Large intestine (tissue), 3 donors: ENCODE measurements at regions not wholly inside any gene's neighbourhood (a gene's known extent, or its start where the extent isn't known, plus 50 kb on each side); places are given as distances from the start of the nearest gene placed in this dataset.
"Not testable (repeated sequence)": the region's sequence is repeated elsewhere in the genome, so short reads cannot be mapped to it uniquely, and the experiment has no call there.

Source experiments
- DNase-seq, 2 donors: peaks; one replicate each; pipeline versions ENCODE4 v3.0.0 to v3.0.0-alpha.2; 2013
- H3K27ac ChIP-seq: one replicate; pipeline ENCODE4 v1.5.1; 2013; ENCODE audit warnings: low read length
- H3K27me3 ChIP-seq: 2 replicates; pipeline ENCODE4 v1.6.1; 2013; ENCODE audit warnings: low read length; ENCODE audit not compliant: control insufficient read depth, insufficient read depth
- H3K36me3 ChIP-seq: 2 replicates; pipeline ENCODE4 v1.6.1; 2013; ENCODE audit warnings: low read length; ENCODE audit not compliant: control insufficient read depth, insufficient read depth
- H3K4me1 ChIP-seq: one replicate; pipeline ENCODE4 v1.6.1; 2013; ENCODE audit warnings: low read length; ENCODE audit not compliant: control insufficient read depth, insufficient read depth
- H3K4me3 ChIP-seq: one replicate; pipeline ENCODE4 v1.5.1; 2013; ENCODE audit warnings: low read length
- H3K9me3 ChIP-seq: one replicate; pipeline ENCODE4 v1.6.1; 2013; ENCODE audit warnings: mild to moderate bottlenecking, low read depth, low read length, moderate library complexity; ENCODE audit not compliant: control insufficient read depth
- WGBS: methylation state at CpG from one replicate; pipeline ENCODE4 v1.1.5; 2013; ENCODE audit warnings: low lambda C conversion rate; ENCODE audit not compliant: insufficient coverage; 5-methylcytosine and 5-hydroxymethylcytosine counted together

DNA sequence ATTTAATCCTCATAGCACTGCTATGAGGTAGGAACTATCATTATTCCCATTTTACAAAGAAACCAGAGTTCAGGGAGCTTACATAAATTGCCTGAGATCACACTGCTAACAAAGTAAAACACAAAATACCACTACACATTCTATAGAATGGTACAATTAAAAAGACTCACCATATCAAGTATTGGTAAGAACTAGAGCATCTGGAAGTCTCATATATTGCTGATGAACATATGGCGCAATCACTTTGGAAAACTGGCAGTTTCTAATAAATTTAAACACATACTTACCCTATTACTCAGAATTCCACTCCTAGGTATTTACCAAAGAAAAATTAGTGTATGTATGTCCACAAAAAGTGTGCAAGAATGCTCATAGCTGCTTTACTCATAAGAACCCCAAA, 261.5 kb downstream of the RRAGC start:
- H3K4me1 ChIP-seq, result no peaks in the 10 kb centered on the region
- no peaks in the 10 kb centered on the region for H3K9me3 ChIP-seq
- DNase-seq, result no peak
- H3K36me3 ChIP-seq, result no peaks in the 10 kb centered on the region
- H3K27ac ChIP-seq, result no peak overlapping the region
- WGBS, result no CpG with 5 or more reads among the region's 1 CpG
- no peaks in the 10 kb centered on the region for H3K27me3 ChIP-seq
- H3K4me3 ChIP-seq, result no peak overlapping the region

DNA sequence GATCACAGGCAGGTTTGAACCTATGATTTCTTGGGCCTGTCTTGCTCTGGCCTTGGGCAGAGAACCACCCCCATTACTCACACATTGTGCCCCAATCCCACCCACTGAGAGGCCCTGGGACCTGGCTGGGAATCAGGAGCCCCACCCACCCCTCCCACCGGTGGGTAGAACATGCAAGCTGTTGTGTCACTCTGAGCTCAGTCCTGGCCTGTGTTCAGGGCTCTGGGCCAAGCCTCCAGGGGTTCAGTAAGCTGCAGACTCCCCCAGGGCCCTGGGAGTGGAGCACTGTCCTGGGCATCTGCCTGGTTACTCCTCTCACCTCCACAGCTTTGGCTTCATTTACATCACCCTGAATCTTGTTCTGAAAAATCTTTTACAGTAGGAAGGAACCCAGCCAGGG, 270.5 kb downstream of the RRAGC start:
- H3K9me3 ChIP-seq, result no peaks in the 10 kb centered on the region
- no CpG with 5 or more reads among the region's 1 CpG for WGBS
- H3K36me3 ChIP-seq, result no peaks in the 10 kb centered on the region
- no peak overlapping the region for H3K4me3 ChIP-seq
- no peaks in the 10 kb centered on the region for H3K4me1 ChIP-seq
- peaks cover 3% of the 10 kb centered on the region for H3K27me3 ChIP-seq
- no peak for DNase-seq
- no peak overlapping the region for H3K27ac ChIP-seq

DNA sequence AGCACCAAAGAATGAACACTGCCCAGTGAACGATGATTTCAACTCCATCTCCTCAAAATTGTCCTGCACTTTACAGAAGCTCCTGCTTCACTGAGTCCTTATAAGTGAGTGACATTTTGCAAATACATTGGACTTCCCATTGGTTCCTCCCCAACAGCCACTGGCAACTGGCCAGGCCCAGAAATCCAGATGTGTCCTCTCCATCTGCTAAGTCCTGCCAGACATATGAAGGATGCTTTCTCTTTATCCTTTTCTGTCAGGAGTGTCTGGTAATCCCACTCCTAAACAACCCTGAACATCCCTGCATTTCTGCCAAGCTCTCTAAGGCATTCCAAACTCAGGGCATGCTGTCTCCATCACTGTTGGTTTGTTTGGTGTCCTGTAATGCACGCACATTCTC, 271.8 kb downstream of the RRAGC start:
- H3K27me3 ChIP-seq, result peaks cover 3% of the 10 kb centered on the region
- H3K4me1 ChIP-seq, result no peaks in the 10 kb centered on the region
- H3K36me3 ChIP-seq, result no peaks in the 10 kb centered on the region
- no peak overlapping the region for H3K4me3 ChIP-seq
- no peak overlapping the region for H3K27ac ChIP-seq
- no CpG with 5 or more reads among the region's 2 CpGs for WGBS
- DNase-seq, result peak in 1 of 2 donors; percentile 10
- no peaks in the 10 kb centered on the region for H3K9me3 ChIP-seq

DNA sequence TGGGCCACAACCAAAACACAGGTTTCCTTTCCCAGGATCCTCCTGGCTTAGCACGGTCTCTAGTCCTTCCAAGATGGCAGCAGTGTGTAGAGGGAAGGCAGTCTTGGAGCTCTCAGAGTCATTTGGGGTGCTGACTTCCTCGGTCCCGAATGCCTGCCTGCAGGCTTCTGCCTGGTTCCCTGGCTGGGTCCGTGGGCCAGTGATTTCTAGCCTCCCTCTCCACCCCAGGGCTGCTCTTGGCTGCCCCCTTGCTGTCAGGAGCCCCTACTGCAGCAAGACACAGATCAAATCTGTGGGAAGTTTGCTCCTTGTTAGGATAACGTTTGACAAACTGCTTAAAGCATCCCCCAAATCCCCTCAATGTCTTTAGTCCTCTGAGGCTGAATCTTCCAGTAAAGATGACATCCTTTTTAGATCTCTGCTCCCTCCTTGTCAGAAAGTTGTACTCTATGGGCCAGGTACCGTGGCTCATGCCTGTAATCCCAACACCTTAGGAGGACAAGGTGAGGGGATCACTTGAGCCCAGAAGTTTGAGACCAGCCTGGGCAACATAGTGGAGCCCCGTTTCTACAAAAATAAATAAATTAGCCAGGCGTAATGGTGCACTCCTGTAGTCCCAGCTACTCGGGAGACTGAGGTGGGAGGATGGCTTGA, 272.5 kb downstream of the RRAGC start:
- no peak overlapping the region for H3K4me3 ChIP-seq
- DNase-seq, result no peak
- no peaks in the 10 kb centered on the region for H3K4me1 ChIP-seq
- no peak overlapping the region for H3K27ac ChIP-seq
- H3K36me3 ChIP-seq, result no peaks in the 10 kb centered on the region
- H3K9me3 ChIP-seq, result no peaks in the 10 kb centered on the region
- H3K27me3 ChIP-seq, result peaks cover 3% of the 10 kb centered on the region
- no CpG with 5 or more reads among the region's 9 CpGs for WGBS

DNA sequence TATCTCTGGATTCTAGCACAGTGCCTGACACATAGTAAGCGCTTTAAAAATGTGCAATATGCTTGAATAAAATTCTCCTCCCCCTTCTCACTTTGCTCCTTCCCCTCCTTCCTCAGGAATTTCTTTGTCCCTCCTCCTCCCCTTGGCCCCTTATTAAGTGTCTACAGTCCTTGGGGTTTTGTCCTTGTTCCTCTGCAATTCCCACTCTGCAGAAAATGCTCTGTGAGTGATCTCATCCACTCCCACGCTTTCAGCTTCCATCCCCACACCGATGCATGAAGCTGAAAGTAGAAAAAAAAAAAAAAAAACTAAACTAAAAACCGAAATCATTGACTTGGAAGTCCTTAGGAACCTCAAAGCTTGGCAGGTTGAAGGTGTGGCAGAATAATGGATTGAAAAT, 273.6 kb downstream of the RRAGC start:
- Histone ChIP-seq H3K4me1 (no peaks in the 10 kb centered on the region), H3K36me3 (no peaks in the 10 kb centered on the region), H3K27ac (no peak overlapping the region), H3K4me3 (no peak overlapping the region), H3K9me3 (no peaks in the 10 kb centered on the region), H3K27me3 (peaks cover 3% of the 10 kb centered on the region)
- DNase-seq, result no peak
- WGBS, result 71% methylated on average over 1 of the region's 4 CpGs

DNA sequence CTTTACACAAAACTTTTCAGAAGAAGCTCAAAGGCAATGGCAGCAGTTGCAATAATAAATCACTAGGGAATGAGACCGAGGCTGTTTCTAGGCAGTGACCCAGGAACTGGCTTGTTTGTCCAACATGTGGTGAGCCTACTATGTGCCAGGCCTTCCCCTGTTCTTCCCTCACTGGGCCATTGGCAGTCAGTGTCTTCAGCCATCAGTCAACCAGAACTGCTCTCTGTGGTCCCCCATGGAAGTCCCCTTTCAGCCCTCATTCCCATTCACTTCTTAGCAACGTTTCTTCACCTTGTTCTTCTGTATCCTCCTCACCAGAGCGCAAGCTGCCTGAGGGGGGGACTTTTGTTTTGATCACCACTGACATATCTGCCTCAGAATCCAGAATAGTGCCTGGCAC, 274.1 kb downstream of the RRAGC start:
- H3K27me3 ChIP-seq, result peaks cover 3% of the 10 kb centered on the region
- H3K36me3 ChIP-seq, result no peaks in the 10 kb centered on the region
- H3K27ac ChIP-seq, result no peak overlapping the region
- no peak for DNase-seq
- no peaks in the 10 kb centered on the region for H3K4me1 ChIP-seq
- WGBS, result 92% methylated on average over 2 of the region's 3 CpGs
- no peak overlapping the region for H3K4me3 ChIP-seq
- H3K9me3 ChIP-seq, result no peaks in the 10 kb centered on the region

DNA sequence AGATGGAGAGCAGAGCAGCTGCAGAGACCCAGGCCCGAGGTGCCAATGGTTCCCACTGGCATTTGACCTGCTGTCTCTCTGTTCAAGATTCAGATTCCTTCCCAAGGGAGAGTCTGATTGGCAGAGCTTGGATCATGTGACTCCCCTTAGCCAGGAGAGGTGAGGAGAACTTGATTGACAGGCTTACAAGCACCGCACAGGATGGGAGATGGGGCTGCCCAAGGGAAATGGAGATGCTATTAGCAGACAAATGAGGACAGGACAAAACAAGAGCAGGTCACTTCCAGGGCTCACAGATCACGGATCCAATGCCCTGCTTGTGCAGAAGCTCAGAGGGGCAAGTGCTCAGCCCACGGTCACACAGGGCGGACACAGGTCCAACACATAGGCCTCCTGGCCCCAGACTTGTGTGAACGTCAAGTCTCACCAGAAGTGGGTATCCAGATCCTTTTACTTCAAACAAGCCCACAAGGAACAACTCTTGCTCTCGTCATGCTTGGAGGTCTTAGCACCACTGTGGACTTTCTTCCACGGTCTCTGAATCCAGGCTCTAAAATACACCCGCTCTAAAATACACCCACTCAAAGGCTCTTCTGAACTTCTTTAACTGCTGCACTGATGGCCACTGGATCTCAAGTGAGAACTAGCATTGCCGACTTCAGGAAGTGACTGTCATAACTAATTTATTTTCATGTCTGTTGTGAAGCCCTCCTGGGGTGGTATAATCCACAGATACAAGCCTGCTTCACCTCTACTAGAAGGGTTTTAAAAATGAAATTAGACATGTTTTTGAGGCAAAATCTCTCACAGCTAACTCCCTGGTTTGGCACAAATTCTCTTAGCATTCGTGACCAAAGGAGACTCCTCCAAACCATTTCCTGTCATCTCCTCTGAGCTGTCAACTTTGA, 274.9 kb downstream of the RRAGC start:
- no peaks in the 10 kb centered on the region for H3K36me3 ChIP-seq
- no peak for DNase-seq
- H3K27me3 ChIP-seq, result peaks cover 11% of the 10 kb centered on the region
- no peaks in the 10 kb centered on the region for H3K4me1 ChIP-seq
- no peak overlapping the region for H3K27ac ChIP-seq
- no peak overlapping the region for H3K4me3 ChIP-seq
- no peaks in the 10 kb centered on the region for H3K9me3 ChIP-seq
- 83% methylated on average over 1 of the region's 11 CpGs for WGBS

DNA sequence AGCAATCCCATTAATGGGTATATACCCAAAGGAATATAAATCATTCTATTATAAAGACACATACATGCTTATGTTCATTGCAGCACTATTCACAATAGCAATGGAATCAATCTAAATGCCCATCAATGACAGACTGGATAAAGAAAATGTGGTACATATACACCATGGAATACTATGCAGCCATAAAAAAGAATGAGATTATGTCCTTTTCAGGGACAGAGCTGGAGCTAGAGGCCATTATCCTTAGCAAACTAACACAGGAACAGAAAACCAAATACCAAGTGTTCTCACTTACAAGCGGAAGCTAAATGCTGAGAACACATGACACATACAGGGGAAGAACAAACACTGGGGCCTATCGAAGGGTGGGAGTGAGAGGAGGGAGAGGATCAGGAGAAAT, 276.3 kb downstream of the RRAGC start:
- peaks cover 24% of the 10 kb centered on the region for H3K27me3 ChIP-seq
- H3K27ac ChIP-seq, H3K4me1 ChIP-seq, H3K36me3 ChIP-seq, H3K4me3 ChIP-seq, H3K9me3 ChIP-seq, DNase-seq: not testable (repeated sequence)
- 71% methylated on average over 1 of the region's 2 CpGs for WGBS

DNA sequence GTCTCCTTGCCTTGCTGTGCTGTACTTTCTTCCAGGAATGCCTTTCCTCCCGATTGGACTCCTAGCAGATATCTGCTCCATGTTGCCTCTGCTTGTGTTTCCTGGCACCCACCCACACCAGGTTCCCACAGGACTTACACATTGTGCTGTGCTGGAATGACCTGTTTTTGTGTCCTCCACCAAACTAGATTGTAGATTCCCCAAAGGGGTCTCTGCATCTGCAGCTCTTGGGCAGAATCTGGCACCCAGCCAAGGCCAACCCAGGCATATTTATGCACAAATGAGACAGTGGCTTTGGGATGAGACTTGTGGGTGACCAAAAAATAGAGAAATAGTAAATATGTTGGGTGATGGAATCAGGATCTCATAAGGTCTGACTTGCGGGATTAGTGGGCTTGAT, 278.2 kb downstream of the RRAGC start:
- WGBS, result no CpG with 5 or more reads among the region's 2 CpGs
- peaks cover 39% of the 10 kb centered on the region for H3K27me3 ChIP-seq
- no peak for DNase-seq

DNA sequence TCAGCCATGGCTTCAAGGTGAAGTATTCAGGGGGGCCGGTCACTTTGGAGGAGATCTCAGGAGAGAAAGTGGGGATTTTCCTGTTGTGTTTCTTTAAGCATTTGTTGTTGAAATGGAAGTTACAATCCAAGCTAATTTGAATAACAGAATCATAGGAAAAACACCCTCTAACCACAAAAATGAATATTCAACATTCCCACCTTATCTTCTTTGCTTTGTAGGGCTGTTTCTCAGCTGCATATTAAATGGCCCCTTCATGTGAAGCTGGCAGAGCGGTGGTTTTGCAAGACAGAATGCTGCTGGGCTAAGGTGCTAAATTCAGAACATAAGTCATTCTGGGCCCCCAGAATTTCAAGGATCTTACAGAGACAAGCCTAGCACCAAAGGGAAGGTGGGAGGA, 279.0 kb downstream of the RRAGC start:
- no peak overlapping the region for H3K4me3 ChIP-seq
- H3K36me3 ChIP-seq, result no peaks in the 10 kb centered on the region
- DNase-seq, result no peak
- no peaks in the 10 kb centered on the region for H3K4me1 ChIP-seq
- WGBS, result no CpG with 5 or more reads among the region's 2 CpGs
- H3K9me3 ChIP-seq, result no peaks in the 10 kb centered on the region
- peaks cover 44% of the 10 kb centered on the region for H3K27me3 ChIP-seq
- H3K27ac ChIP-seq, result no peak overlapping the region

More for the DNA sequence above, 278.2 kb downstream of the RRAGC start:
- H3K36me3 ChIP-seq, result no peaks in the 10 kb centered on the region
- no peaks in the 10 kb centered on the region for H3K4me1 ChIP-seq
- H3K27ac ChIP-seq, result no peak overlapping the region
- no peak overlapping the region for H3K4me3 ChIP-seq
- H3K9me3 ChIP-seq, result no peaks in the 10 kb centered on the region
